NCI-H1436 (cell line): ENCODE measurements at regions not wholly inside any gene's neighbourhood (a gene's known extent, or its start where the extent isn't known, plus 50 kb on each side); places are given as distances from the start of the nearest gene placed in this dataset.

ENCODE experiments used
- DNase-seq: peaks from one replicate; lab custom pipeline; 2025; lab: John Stamatoyannopoulos, UW

DNA sequence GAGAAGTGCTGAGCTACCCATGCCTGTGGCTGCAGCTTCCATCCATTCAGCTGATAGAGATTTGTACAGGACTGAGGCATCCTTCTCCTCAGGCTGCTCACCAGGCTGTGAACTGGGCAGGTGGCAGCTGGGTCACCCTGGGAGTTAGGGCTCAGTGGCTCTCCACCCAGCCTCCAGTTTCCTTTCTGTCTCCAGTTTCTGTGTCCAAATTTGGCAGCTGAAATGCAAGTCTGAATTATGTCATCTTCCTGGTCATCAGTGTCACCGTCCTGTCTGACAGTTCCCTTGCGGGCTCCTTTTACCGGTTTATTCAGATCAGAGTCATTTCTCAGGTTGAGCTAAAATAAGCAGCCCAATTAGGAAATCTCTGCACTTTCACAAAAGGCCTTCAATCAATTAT, 93.3 kb downstream of the EDN1 start:
- DNase-seq = no peak

DNA sequence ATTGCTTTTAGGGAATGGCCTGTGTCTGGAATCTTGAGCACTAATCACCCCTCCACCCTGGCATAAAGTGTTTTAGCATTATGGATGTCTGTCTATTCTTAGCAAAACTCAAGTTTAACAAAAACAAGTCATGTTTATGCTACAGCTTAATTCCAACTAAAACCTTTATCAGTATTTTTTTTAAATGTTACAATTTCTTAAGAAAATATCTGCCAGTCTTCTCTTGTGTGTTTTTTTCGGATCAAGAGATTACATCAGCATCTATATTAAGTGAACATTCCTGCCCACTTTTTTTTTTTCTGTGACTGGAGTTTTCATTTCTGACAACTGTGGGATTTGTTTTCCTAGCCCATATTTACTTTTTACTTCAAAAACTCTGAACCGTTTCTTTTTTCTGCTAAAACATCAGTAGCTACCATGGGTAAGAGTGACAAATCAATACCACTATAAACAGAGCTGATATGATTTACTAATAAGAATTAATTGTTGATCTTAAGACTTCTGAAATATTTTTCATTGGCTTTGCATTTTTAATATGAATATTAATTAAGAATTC, 94.3 kb downstream of the EDN1 start:
- no peak for DNase-seq

DNA sequence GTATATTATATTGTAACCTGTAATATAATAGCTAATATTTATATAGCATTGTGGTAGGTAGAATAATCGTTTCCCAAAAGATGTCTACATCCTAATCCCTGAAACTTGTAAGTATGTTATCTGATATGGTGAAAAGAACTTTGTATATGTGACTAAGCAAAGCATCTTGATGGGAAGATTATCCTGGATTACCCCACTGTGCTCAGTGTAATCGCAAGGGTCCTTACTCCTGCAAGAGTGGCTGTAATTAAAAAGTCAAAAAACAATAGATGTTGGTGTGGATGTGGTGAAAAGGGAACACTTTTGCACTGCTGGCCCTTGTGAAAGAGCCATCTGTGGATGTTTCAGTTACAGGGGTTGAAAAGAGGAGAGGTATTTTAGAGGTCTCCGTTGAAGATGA, 95.2 kb downstream of the EDN1 start:
- DNase-seq = no peak

DNA sequence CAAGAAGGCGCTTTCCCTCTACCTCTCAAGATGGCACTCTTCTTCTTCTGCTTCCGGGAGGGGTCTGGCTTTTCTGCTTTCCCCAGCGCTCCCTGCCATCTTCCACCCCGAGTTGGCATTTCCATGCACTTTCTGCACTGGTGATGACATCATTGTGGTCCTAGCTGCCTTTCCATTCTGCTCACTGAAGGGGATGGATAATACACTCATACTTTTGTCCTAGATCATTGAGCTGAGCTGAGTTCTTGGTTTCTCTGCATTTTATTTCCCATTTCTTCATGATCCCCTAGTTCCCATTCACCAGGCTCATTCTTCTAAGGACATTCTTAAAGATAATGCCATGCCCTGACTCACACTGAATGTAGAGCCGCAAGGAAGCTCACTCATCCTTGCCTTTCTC, 96.7 kb downstream of the EDN1 start:
- no peak for DNase-seq

DNA sequence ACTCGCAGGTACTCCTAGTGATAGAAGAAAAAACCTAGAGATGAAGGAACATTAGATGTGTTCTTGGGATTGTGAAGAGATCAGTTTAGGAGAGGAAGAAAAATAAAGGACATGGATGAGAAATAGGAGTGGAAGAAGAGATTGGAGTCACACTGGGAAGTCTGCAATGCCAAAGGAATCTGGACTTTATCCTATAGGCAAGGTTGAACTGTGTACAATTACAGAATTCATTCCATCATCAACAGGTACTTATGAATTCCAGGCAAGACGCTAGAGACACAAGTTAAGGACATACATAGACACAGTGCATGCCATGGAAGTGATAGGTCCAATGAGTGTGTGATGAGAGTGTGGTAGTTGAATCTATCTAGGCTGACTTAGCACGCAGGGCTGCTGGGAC, 101.3 kb downstream of the EDN1 start:
- DNase-seq = no peak

DNA sequence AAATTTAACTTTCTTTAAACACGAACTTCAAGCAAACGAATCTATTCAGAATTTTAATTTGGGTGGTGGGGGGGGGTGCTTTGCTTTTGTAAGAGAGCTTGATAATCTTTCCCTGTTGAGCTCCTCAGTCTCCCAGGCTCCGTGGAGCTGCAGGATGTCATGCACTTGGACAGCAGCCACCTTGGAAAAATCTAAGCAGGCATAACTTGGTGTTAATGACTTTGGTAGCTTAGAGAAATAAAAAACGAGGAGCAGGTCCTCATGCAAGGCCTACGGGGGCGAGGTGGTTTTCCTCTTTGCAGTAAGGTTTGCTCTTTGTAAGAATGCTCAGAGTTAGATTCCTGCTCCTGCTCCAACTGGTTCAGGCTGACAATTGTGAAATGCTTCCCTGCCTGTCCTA, 102.3 kb downstream of the EDN1 start:
- no peak for DNase-seq

DNA sequence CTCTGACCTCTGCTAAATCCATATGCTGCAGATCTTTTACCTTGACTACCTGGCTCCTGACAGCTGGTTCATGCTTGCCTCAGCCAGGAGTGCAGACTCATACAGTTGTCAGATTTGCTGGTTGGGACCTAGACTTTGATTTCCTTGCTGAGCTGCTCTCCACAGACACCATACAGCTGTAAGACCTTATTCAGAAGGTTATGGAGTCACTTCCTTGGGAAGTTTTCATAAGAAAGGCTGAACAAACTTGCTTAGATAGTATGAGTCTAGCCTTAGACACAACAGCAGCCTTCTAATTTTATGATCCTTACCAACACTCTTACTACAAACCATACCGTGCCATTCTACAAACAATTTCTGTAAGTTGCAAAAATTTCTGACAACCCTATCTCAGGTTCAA, 102.9 kb downstream of the EDN1 start:
- no peak for DNase-seq

DNA sequence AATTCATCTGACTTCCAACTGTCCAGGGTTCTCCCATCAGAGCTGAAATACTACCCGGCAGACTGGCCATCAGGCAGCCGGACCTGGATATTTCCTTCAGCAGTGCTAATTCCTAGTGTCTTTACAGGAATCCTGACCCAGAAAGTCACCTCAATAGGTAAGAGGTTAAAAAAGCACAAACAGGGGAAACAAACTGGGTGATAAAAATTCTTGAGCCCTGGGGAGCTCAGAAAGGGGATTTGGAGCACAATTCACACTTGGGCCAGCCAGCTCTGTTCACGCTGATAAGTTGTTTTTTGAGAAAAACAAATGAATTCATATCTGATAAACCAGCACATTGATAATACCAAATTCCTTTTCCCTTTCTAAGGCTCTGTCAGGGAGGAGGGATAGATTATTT, 104.0 kb downstream of the EDN1 start:
- no peak for DNase-seq

DNA sequence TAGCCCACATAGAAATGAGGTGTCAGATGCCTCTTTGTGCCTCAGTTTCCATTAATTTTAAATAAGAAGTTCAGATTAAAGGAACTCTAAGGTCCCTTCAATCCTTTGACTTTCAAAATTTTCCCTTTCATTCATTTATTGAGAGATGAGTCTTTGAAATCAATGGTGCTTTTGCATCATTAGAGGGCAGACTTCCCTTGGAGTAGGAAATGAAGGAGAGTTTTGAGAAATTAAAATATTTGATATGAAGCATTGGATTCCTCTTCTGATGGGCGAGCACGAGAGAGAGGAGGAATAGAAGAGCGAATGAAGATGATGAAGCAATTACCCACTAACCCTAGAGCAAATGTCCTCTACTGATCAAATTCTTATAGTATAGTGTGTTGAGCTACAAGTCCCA, 105.7 kb downstream of the EDN1 start:
- no peak for DNase-seq

DNA sequence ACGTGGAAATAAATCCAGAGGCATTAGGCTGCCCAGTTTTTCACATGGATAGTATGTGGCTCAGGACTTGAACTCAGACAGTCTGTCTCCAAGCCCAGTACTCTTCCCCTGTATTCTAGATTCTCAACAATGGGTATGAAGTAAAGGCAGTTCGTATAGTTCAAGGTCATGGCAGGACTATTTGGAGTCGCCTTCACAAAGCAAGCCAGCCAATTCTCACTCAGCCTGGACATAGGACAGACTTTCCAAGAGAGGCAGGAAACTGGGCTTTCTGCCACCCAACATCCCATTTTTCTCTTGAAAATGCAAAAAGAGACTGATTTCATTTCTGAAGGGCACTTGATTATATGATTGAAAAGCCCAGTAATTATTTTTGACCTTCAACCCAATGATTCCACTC, 111.0 kb downstream of the EDN1 start:
- DNase-seq = no peak

DNA sequence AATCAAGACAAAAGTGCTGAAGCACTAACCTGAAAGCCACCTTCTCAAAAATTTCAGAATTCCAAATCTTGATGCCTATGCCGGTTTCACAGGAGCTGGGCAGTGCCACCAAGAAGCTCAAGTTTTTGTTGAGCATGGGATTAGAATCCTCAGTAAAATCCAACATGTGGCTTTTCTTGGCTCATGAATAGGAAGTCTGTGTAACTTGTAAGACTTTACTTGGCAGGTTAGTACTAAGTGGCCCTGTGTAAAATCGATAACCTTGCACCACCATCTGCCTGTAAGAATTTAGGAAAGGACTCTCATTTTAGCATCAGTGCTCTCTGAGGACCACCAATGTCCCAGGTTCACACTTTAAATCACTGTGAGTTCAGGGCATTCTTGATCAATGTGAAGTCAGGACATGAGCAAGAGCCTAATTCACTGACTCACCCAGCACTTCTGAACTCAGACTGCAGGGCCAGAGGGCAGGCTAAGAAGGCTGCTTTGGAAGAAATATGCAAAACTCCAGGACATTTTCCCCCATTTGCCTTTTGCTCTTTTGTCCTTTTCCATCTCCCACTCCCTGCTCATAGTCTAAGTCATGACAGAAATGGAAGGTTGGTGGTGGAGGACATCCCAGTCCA, 113.2 kb downstream of the EDN1 start:
- DNase-seq = no peak

DNA sequence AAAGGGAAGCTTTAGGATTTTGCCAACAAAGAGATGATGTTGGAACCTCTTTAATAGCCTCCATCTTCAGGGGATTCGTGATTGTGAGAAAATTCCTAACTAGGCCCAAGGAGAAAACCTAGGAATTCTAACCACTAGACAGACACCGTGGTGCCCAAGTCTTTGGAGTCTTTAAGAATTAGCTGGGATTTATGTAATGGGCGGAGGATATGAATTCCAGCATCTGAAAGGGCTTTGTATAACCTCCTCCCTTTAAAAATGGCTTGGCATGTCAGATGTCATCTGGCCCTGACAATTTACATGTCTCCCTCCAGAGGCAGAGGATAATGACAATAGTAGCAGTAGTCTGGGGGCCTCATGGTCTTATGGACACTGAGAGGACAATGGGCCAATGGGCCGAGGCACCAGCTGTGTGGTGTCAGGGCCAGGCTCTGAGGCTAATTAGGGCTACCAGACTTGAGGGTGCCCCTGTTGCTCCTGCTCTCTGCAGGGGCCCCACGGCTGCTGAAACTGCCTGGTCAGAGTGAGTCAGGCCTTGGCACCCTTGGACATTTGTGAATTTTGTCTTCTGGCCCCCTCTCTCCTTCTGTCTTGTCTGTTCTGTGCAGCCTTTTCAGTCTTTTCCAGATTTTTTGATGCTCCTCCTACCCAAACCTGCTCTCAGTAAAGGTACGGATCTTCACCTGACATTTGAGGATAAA, 113.9 kb downstream of the EDN1 start:
- no peak for DNase-seq

DNA sequence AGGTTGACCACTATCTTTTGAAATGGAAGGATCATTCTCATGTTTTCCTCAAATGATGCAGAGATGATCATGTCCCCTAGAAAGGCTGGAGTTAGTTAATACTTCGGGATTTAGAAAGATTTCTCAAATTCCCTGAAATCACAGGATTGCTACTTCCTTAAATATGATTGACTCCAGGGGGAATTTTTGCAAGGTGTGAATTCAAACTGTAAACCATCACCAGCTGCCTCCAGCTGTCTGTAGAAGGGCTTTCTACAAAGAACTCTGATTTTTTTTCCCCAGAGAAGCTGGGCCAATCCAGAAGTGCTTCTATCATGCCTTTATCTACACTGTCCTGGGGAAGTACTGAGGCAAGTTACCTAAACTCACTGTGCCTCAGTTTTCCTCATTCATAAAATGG, 114.5 kb downstream of the EDN1 start:
- DNase-seq = no peak

DNA sequence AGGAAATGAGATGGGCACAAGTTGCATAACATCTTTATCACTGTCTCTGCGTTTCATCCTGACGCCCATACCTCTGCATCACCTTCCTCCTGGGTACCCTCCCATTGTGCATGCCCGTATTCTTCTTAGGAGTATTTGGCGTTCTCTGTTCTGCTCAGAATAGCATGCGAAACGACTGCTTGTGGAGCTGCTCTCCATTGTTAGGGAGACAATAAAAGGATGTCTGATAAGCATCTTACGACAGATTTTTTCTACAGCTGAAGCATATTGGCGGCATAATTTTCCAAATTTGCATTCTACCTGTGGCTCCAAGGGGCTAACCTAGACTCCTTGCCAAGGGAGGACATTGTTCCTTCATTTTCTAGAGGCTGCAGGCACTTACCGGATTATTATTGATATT, 118.6 kb downstream of the EDN1 start:
- no peak for DNase-seq

DNA sequence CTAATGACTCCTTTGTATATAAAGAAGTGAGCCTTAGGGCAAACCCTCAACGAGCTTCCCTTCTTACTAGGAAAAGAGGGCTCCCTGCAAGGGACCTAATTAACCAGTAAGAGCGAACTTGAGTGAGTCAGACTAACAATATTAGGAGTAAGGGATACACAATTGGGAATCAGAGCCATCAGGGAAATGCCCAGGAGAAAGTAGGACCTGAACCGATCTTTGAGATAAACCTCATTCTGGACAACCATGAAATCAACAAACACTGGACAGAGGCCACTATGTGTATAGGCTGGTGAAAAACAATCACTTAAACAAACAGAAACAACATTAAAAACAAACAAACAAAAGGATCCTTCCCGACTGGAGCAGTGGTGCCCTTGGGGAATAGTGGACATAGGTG, 120.8 kb downstream of the EDN1 start:
- DNase-seq = no peak

DNA sequence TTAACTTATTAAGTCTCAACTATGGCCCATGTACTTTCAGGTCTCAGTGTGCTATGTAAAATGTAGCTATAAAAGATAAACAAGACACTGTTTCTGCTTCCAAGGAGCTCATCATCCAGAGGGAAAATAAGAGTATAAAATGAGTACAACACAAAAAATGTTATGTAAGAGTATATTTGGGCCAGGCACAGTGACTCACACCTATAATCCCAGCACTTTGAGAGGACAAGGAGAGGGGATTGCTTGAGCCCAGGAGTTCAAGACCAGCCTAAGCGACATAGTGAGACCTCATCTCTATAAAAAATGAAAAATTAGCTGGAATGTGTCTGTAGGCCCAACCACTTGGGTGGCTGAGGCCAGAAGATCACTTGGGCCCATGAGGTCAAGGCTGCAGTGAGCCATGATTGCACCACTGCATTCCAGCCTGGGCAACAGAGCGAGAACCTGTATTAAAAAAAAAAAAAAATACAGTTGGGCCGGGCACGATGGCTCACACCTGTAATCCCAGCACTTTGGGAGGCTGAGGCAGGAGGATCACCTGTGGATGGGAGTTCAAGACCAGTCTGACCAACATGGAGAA, 124.0 kb downstream of the EDN1 start:
- DNase-seq = no peak

DNA sequence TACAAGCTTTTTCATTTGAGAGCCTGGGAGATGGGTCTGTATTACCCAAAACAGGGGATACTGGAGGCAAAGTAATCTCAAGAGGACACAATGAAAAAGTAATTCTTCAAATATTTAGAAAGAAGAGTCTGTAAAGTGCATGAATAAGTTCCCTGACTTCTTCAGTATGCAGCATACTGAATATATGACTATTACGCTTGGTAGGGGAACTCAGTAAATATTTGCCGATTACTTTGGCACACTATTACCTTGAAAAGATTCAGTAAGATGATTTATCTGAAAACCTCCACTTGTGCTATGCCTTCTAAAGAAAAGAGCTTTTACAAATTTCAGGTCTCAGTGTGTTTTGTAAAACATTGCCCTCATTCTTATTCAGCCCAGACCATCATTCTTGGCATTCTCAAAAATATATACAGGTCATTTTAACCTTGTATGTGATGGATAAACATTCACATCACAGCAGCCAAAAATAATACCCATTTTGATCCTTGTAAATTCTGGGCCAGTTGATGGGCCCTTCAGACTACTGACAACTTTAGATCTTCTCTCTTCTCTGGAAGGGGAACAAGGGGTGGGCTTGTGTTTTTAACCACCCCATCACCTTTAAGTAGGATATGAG, 125.9 kb downstream of the EDN1 start:
- DNase-seq = no peak

DNA sequence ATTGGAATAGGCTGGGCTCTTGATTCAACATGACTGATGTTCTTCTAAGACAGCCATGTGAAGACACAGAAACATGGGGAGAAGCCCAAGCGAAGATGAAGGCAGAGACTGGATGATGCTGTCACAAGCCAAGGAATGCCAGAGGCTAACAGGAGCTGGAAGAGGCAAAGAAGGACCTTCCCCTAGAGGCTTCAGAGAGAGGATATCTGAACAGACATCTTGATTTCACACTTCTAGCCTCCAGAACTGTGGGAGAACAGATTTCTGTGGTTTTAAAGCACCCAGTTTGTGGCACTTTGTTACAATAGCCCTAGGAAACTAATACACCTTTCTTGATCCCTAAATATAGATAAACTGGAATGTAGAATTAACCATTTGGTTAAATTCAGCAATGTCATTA, 127.0 kb downstream of the EDN1 start:
- DNase-seq = no peak

DNA sequence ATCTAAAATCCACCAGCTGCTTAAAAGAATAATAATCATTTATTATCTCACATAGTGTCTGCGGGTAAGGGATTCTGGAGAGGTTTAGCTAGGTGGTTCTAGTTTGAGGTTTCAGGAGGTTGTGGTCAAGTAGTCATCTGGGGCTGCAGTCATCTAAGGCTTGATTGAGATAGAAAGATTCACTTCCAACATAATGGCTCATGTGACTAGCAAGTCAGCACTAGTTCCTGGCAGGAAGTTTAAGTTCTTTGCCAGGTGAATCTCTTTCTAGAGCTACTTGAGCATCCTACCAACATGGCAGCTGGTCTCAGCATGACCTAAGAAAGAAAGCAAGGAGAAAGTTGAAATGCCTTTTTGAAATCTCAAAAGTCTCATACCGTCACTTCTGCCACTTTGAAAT, 128.8 kb downstream of the EDN1 start:
- no peak for DNase-seq

DNA sequence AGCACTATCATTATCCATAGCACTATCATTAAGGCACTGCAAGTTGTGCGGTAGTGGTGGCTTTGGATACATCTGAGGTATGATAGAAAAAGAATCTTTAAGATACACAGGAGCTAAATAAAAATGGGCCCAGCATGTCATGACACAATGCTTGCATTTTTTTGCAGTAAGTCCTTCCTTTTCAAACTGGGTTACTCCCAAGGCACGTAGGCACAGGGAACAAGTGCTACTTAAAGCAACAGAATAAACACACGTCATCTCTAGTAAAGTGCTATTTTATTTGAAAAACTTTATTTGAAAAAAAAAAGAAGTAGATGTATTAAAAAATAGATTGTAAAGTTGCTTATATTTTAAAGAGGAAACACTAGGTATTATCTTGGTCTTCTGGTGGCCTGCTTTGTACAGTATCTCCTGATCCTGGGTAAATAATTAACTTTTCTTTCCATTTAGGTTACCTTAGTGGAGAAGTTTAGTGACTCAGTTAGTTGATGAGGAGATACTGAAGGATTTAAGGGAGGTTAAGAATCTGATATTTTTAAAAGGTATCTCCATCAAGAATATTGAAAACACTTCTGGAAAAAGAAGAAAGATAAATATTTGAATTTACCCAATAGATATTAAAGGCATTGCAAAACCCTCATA, 129.6 kb downstream of the EDN1 start:
- DNase-seq = no peak

DNA sequence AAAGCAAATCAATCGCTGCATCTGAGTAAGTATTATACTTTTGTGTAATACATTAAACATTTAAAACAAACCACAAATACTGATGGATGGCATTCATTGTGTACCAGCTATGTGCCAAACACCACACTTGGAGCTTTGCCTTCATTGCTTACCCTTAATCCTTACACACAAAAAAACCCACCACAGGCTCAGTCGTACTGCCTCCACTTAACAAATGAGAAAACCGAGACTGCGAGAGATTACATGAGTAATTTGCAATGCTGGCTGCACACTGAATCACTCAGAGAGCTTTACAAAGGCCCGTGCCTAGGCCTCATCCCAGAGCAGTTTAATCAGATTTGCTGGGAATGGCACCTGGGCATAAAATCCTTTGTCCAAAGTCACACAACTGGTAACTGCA, 130.5 kb downstream of the EDN1 start:
- DNase-seq = no peak

DNA sequence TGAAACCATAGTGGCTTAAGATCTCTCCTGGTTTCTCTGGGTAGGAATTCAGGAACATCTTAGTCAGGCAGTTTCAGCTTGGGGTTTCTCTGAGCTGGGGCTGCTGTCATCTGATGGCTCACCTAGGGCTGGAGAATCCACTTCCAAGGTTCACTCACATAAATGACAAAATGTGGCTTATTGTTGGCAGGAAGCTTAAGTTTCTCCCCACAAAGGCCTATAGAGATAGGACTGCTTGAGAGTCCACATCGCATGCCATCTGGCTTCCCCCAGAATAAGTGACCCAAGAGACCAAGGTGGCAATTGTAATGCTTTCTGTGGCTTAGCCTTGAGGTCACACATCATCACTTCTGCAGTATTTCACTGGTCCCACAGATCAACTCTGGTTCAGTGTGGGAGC, 131.4 kb downstream of the EDN1 start:
- DNase-seq = no peak

DNA sequence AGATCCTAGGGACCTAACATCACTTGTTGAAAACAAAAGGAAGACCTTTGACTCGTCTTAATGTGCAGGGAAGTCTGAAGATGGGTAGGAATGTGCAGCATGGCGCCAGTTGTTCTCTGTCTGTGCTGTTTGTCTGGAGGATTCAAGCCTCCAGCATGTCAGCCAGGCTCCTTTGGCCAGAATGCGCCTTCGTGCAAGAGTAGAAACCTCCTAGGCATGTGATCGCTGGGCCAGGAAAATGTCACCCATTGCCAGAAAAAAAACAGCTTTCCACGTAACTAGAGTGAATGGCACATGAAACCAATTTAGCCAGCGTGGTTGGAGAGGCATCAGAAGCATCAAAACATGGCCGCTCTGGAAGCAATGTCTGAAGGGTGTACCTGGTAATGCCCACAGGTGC, 132.7 kb downstream of the EDN1 start:
- DNase-seq = no peak
